Kidney (tissue), 13 donors: ENCODE measurements at regions not wholly inside any gene's neighbourhood (a gene's known extent, or its start where the extent isn't known, plus 50 kb on each side); places are given as distances from the start of the nearest gene placed in this dataset.

Experiments
- DNase-seq, 5 donors: peaks; one replicate each; pipeline ENCODE4 v3.0.0-alpha.2; 2013 to 2020
- FAIRE-seq: peaks from 2 replicates; lab custom pipeline; 2012; peaks lifted over from hg19 to GRCh38; lab: Jason Lieb, UNC
- H3K27ac ChIP-seq, 2 donors: one replicate each; pipeline ENCODE4 v1.7.0; 2013; ENCODE audit warnings: low read depth in 2 of 2, low read length in 2 of 2, inconsistent platforms in 1 of 2
- H3K27me3 ChIP-seq: one replicate; pipeline ENCODE4 v1.7.1; 2013; ENCODE audit warnings: low read length, inconsistent platforms; ENCODE audit not compliant: control insufficient read depth, insufficient read depth
- H3K36me3 ChIP-seq, 3 donors: one replicate each; pipeline versions ENCODE4 v1.7.0 to v1.7.1; 2013; ENCODE audit warnings: low read length in 3 of 3, control low read depth in 1 of 3, inconsistent platforms in 1 of 3; ENCODE audit not compliant: insufficient read depth in 3 of 3, control insufficient read depth in 2 of 3
- H3K4me1 ChIP-seq, 3 donors: one replicate each; pipeline versions ENCODE4 v1.7.0 to v1.7.1; 2013; ENCODE audit warnings: low read length in 3 of 3, inconsistent platforms in 1 of 3, low read depth in 1 of 3; ENCODE audit not compliant: control insufficient read depth in 2 of 3, insufficient read depth in 2 of 3
- H3K4me3 ChIP-seq, 3 donors: one replicate each; pipeline versions ENCODE4 v1.7.0 to v1.8.1; 2013; ENCODE audit warnings: low read length in 3 of 3, control low read depth in 1 of 3, inconsistent platforms in 1 of 3
- H3K9ac ChIP-seq, 3 donors: one replicate each; pipeline versions ENCODE4 v1.7.0 to v1.7.1; 2013; ENCODE audit warnings: low read length in 3 of 3, control low read depth in 1 of 3, inconsistent platforms in 1 of 3
- H3K9me3 ChIP-seq, 3 donors: one replicate each; pipeline versions ENCODE4 v1.7.0 to v1.7.1; 2013; ENCODE audit warnings: low read length in 3 of 3, control low read depth in 1 of 3, inconsistent platforms in 1 of 3; ENCODE audit not compliant: control insufficient read depth in 2 of 3, insufficient read depth in 1 of 3
- CTCF ChIP-seq: IDR thresholded peaks from 3 replicates; pipeline ENCODE4 v1.5.1; 2012; ENCODE audit warnings: mild to moderate bottlenecking, moderate library complexity, borderline replicate concordance; ENCODE audit not compliant: insufficient read depth; ENCODE audit errors: extremely low read depth
- intact Hi-C: fragments of 100-400 bp; cut with DNase I; formaldehyde crosslinking; loops from one replicate; pipeline ENCODE4 v1.11.1; 2022
- donor health status: control.
- donor health status: control.
- donor health status: control.
- donor health status: control.
- donor health status: control.
- donor health status: DM: yes; HTN: yes; CAD: no.
- donor health status: Normal renal cell carcinoma (clear cell type).

- Histone ChIP-seq H3K27ac (no peak overlapping the region), H3K36me3 (no peaks in the 10 kb centered on the region), H3K27me3 (no peaks in the 10 kb centered on the region), H3K9ac (no peak overlapping the region), H3K4me1 (peaks cover 0 to 4% (median 0%) of the 10 kb centered on the region in 3 donors), H3K9me3 (no peaks in the 10 kb centered on the region), H3K4me3 (peak overlapping the region in 2 of 3 donors; percentile 30)
- FAIRE-seq, result peak; percentile 8
- intact Hi-C loops, result no loop called here
- peak in 2 of 5 donors; percentile 75 to 85 for DNase-seq
- TF ChIP-seq CTCF, result no peak
These were observed 88.2 kb upstream of the USP9X start for GRCh38 chrX:40996886-40997530.

GRCh38 chrX:40998123-40998522 is 87.1 kb upstream of the USP9X start:
- Histone ChIP-seq H3K27ac (no peak overlapping the region), H3K27me3 (no peaks in the 10 kb centered on the region), H3K36me3 (no peaks in the 10 kb centered on the region), H3K4me3 (no peak overlapping the region), H3K9ac (no peak overlapping the region), H3K9me3 (no peaks in the 10 kb centered on the region), H3K4me1 (peaks cover 0 to 6% (median 4%) of the 10 kb centered on the region in 3 donors)
- intact Hi-C loops, result no loop called here
- DNase-seq, result no peak
- no peak for TF ChIP-seq CTCF
- FAIRE-seq, result no peak

GRCh38 chrX:41001327-41001726 is 83.9 kb upstream of the USP9X start:
- Histone ChIP-seq H3K4me1 (peaks cover 0 to 6% (median 4%) of the 10 kb centered on the region in 3 donors), H3K27ac (peak overlapping the region; percentile 67 to 80), H3K36me3 (no peaks in the 10 kb centered on the region), H3K9ac (no peak overlapping the region), H3K4me3 (no peak overlapping the region), H3K27me3 (no peaks in the 10 kb centered on the region), H3K9me3 (no peaks in the 10 kb centered on the region)
- no peak for TF ChIP-seq CTCF
- FAIRE-seq (no peak), DNase-seq (no peak)
- intact Hi-C loops, result no loop called here
